NB4 (cell line): ENCODE measurements at regions not wholly inside any gene's neighbourhood (a gene's known extent, or its start where the extent isn't known, plus 50 kb on each side); places are given as distances from the start of the nearest gene placed in this dataset.

Experiments
- DNase-seq: peaks from one replicate; pipeline ENCODE4 v3.0.0; 2010; ENCODE audit warnings: low read depth
- H3K4me3 ChIP-seq: one replicate; pipeline ENCODE4 v1.5.1; 2011; ENCODE audit warnings: mild to moderate bottlenecking, low read depth, low read length, moderate library complexity
- MAX ChIP-seq: IDR thresholded peaks from 2 replicates; pipeline ENCODE4 v1.6.1; 2011; ENCODE audit warnings: low read depth, low read length
- MYC ChIP-seq: IDR thresholded peaks from 2 replicates; pipeline ENCODE4 v1.6.1; 2011; ENCODE audit warnings: low read depth, low read length
- POLR2A ChIP-seq: IDR thresholded peaks from 2 replicates; pipeline ENCODE4 v1.6.1; 2011; ENCODE audit warnings: mild to moderate bottlenecking; ENCODE audit not compliant: insufficient read length; ENCODE audit errors: extremely low read depth
- TF ChIP-seq, protein P1 (sequence below): IDR thresholded peaks from one replicate; pipeline ENCODE4 v1.5.1; 2012; ENCODE audit warnings: low read depth, low read length

- no peak for DNase-seq
Measured at GRCh38 chr9:111237447-111237846, 92.6 kb downstream of the OR2K2 start.

DNA sequence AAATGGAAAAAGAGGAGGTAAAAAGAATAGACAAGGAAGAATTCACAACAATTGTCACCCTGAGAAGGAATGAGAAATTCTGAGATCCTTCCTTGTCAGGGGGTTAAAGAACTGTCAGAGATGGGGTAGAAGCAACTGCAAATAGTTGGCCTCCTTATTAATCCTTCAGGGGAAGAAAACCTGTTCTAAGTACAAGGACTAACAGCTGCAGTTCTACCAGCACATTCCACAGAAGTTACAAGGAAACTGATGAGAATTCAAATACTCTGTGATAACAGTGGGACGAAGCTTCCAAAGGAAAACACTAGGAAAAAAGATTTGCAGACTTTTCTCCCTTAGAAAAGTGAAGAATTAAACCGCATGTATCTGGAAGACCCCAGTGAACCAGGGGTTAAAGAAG is 93.7 kb downstream of the OR2K2 start:
- DNase-seq: no peak
- H3K4me3 ChIP-seq: no peak overlapping the region
- TF ChIP-seq MAX (no peak), POLR2A (no peak), MYC (no peak)
- TF ChIP-seq, protein P1, sequence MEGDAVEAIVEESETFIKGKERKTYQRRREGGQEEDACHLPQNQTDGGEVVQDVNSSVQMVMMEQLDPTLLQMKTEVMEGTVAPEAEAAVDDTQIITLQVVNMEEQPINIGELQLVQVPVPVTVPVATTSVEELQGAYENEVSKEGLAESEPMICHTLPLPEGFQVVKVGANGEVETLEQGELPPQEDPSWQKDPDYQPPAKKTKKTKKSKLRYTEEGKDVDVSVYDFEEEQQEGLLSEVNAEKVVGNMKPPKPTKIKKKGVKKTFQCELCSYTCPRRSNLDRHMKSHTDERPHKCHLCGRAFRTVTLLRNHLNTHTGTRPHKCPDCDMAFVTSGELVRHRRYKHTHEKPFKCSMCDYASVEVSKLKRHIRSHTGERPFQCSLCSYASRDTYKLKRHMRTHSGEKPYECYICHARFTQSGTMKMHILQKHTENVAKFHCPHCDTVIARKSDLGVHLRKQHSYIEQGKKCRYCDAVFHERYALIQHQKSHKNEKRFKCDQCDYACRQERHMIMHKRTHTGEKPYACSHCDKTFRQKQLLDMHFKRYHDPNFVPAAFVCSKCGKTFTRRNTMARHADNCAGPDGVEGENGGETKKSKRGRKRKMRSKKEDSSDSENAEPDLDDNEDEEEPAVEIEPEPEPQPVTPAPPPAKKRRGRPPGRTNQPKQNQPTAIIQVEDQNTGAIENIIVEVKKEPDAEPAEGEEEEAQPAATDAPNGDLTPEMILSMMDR: no peak

More at GRCh38 chr9:111237447-111237846, 92.6 kb downstream of the OR2K2 start:
- TF ChIP-seq POLR2A (no peak), MAX (no peak), MYC (no peak)
- TF ChIP-seq, protein P1: no peak
- no peak overlapping the region for H3K4me3 ChIP-seq

GRCh38 chr9:111233963-111234362 is 96.1 kb downstream of the OR2K2 start:
- no peak overlapping the region for H3K4me3 ChIP-seq
- DNase-seq: no peak
- no peak for TF ChIP-seq MAX
- TF ChIP-seq, protein P1: no peak

DNA sequence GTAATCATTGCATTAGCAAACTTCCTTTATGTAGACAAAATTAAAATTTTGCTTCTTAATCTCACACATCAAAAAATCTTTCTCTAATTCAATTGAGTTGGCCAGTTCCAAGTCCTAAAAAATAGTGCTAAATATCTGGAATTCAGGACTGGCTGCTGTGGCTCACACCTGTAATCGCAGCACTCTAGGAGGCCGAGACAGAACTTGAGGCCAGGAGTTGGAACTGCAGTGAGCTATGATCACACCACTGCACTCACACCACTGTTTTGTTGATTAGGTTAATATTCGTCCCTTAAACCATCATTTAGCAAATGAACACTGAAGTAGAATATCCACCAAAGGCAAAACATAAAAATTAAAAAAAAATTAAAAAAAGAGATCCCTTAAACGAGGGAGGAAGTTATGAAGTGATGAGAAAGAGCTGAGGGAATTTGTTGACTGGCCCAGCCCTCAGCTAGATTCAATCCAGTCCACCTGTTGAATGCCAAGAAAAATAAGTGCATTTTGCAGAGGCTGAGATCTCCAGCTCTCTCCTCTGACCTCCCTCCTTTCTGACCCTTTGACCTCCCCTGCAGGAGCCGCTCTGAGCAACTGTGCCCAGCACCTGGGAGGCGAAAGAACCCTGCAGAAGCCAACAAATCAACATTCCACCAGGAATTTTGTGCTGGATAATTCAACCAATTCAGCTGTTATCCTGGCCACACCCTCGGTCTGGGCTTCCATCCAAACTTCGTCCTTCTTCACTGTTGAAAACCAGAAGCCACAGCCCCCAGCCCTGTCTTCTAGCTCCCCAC is 96.8 kb downstream of the OR2K2 start:
- no peak overlapping the region for H3K4me3 ChIP-seq
- TF ChIP-seq MYC: no peak
- no peak for TF ChIP-seq POLR2A
- TF ChIP-seq, protein P1: no peak
- no peak for TF ChIP-seq MAX
- no peak for DNase-seq

GRCh38 chr9:111231801-111232580 is 98.0 kb downstream of the OR2K2 start:
- DNase-seq: no peak
- TF ChIP-seq MAX (no peak), MYC (no peak), POLR2A (no peak)
- TF ChIP-seq, protein P1: no peak
- no peak overlapping the region for H3K4me3 ChIP-seq
